Lower lobe of right lung (tissue), 2 donors: ENCODE measurements at regions not wholly inside any gene's neighbourhood (a gene's known extent, or its start where the extent isn't known, plus 50 kb on each side); places are given as distances from the start of the nearest gene placed in this dataset.

Experiments used
- ATAC-seq, 2 donors: fragments of 200-7000 bp; cut with Tn5 transposase; one replicate each; pipeline ENCODE4 v1.9.1; 2020 to 2022; ENCODE audit warnings: mild to moderate bottlenecking in 2 of 2, moderate library complexity in 2 of 2
- DNase-seq: peaks from one replicate; pipeline ENCODE4 v3.0.0-alpha.2; 2020
- H3K27ac ChIP-seq: fragments of 200-600 bp; one replicate; pipeline ENCODE4 v1.8.0; 2022
- H3K27me3 ChIP-seq: fragments of 200-600 bp; one replicate; pipeline ENCODE4 v1.8.0; 2022; ENCODE audit warnings: low read depth
- H3K36me3 ChIP-seq: fragments of 200-600 bp; one replicate; pipeline ENCODE4 v1.8.0; 2022; ENCODE audit warnings: mild to moderate bottlenecking
- H3K4me1 ChIP-seq: fragments of 200-600 bp; one replicate; pipeline ENCODE4 v1.8.0; 2022
- H3K4me3 ChIP-seq: fragments of 200-600 bp; one replicate; pipeline ENCODE4 v1.8.0; 2022; ENCODE audit warnings: mild to moderate bottlenecking
- H3K9me3 ChIP-seq: fragments of 200-600 bp; one replicate; pipeline ENCODE4 v1.8.0; 2022
- CTCF ChIP-seq: fragments of 200-600 bp; IDR thresholded peaks from one replicate; pipeline ENCODE4 v1.8.0; 2022; ENCODE audit warnings: antibody characterized with exemption, mild to moderate bottlenecking
- intact Hi-C: fragments of 100-400 bp; cut with DNase I; formaldehyde crosslinking; loops from one replicate; pipeline ENCODE4 v1.11.0; 2022
- donor health status: DM: no; HTN: yes; CAD: no; lungs with severe emphysema.

GRCh38 chr3:181796641-181797040 lies 84.9 kb downstream of the SOX2 start:
- Histone ChIP-seq H3K36me3 (no peaks in the 10 kb centered on the region), H3K4me1 (no peaks in the 10 kb centered on the region), H3K9me3 (no peaks in the 10 kb centered on the region), H3K27me3 (no peaks in the 10 kb centered on the region), H3K4me3 (no peak overlapping the region), H3K27ac (no peak overlapping the region)
- ATAC-seq (no peak), DNase-seq (no peak)
- intact Hi-C loops: no loop called here
- no peak for TF ChIP-seq CTCF

GRCh38 chr3:181797431-181797830 lies 85.7 kb downstream of the SOX2 start:
- H3K9me3 ChIP-seq: no peaks in the 10 kb centered on the region
- intact Hi-C loops: no loop called here
- DNase-seq (no peak), ATAC-seq (no peak)
- no peaks in the 10 kb centered on the region for H3K36me3 ChIP-seq
- H3K27ac ChIP-seq: no peak overlapping the region
- H3K4me1 ChIP-seq: no peaks in the 10 kb centered on the region
- no peak overlapping the region for H3K4me3 ChIP-seq
- TF ChIP-seq CTCF: no peak
- H3K27me3 ChIP-seq: no peaks in the 10 kb centered on the region

GRCh38 chr3:181805703-181806102 lies 94.0 kb downstream of the SOX2 start:
- H3K4me3 ChIP-seq: no peak overlapping the region
- H3K36me3 ChIP-seq: no peaks in the 10 kb centered on the region
- no peak overlapping the region for H3K27ac ChIP-seq
- no peaks in the 10 kb centered on the region for H3K9me3 ChIP-seq
- ATAC-seq (no peak), DNase-seq (no peak)
- H3K4me1 ChIP-seq: no peaks in the 10 kb centered on the region
- H3K27me3 ChIP-seq: no peaks in the 10 kb centered on the region
- intact Hi-C loops: no loop called here
- TF ChIP-seq CTCF: no peak

GRCh38 chr3:181808053-181808452 lies 96.3 kb downstream of the SOX2 start:
- DNase-seq (no peak), ATAC-seq (no peak)
- no peaks in the 10 kb centered on the region for H3K27me3 ChIP-seq
- intact Hi-C loops: no loop called here
- H3K4me3 ChIP-seq: no peak overlapping the region
- no peak overlapping the region for H3K27ac ChIP-seq
- H3K9me3 ChIP-seq: no peaks in the 10 kb centered on the region
- TF ChIP-seq CTCF: no peak
- no peaks in the 10 kb centered on the region for H3K36me3 ChIP-seq
- no peaks in the 10 kb centered on the region for H3K4me1 ChIP-seq

GRCh38 chr3:181823716-181824115 lies 112.0 kb downstream of the SOX2 start:
- DNase-seq (no peak), ATAC-seq (peak; percentile 51 to 57)
- H3K4me1 ChIP-seq: no peaks in the 10 kb centered on the region
- intact Hi-C loops: no loop called here
- H3K9me3 ChIP-seq: no peaks in the 10 kb centered on the region
- no peak for TF ChIP-seq CTCF
- no peak overlapping the region for H3K27ac ChIP-seq
- H3K27me3 ChIP-seq: peaks cover 5% of the 10 kb centered on the region
- H3K36me3 ChIP-seq: no peaks in the 10 kb centered on the region
- no peak overlapping the region for H3K4me3 ChIP-seq

GRCh38 chr3:181824961-181825360 lies 113.2 kb downstream of the SOX2 start:
- H3K4me1 ChIP-seq: no peaks in the 10 kb centered on the region
- DNase-seq (no peak), ATAC-seq (no peak)
- no peaks in the 10 kb centered on the region for H3K9me3 ChIP-seq
- no peak for TF ChIP-seq CTCF
- no peak overlapping the region for H3K4me3 ChIP-seq
- H3K36me3 ChIP-seq: no peaks in the 10 kb centered on the region
- peaks cover 5% of the 10 kb centered on the region for H3K27me3 ChIP-seq
- intact Hi-C loops: no loop called here
- H3K27ac ChIP-seq: no peak overlapping the region
